GM23338 (cell line): ENCODE measurements at regions not wholly inside any gene's neighbourhood (a gene's known extent, or its start where the extent isn't known, plus 50 kb on each side); places are given as distances from the start of the nearest gene placed in this dataset.

Experiments
- ATAC-seq: fragments of 200-7000 bp; cut with Tn5 transposase; 3 replicates; pipeline ENCODE4 v1.9.1; 2020
- DNase-seq: peaks from one replicate; pipeline ENCODE4 v3.0.0-alpha.2; 2015; ENCODE audit warnings: low spot score
- H2AFZ ChIP-seq: fragments of 200-600 bp; sonication (generic); 2 replicates; pipeline ENCODE4 v1.8.0; 2016; ENCODE audit warnings: antibody characterized with exemption, mild to moderate bottlenecking, moderate library complexity
- H3F3A ChIP-seq: fragments of 200-600 bp; sonication (generic); replicated peaks from 2 replicates; pipeline ENCODE4 v1.8.0; 2017; ENCODE audit warnings: antibody characterized with exemption, mixed run types, low read depth
- H3K27ac ChIP-seq: fragments of 200-600 bp; sonication (generic); 2 replicates; pipeline ENCODE4 v1.6.1; 2016; ENCODE audit warnings: low read depth
- H3K27me3 ChIP-seq: fragments of 200-600 bp; sonication (generic); 2 replicates; pipeline ENCODE4 v1.8.0; 2016; ENCODE audit warnings: mild to moderate bottlenecking, mixed run types, moderate library complexity; ENCODE audit not compliant: insufficient read depth
- H3K36me3 ChIP-seq: fragments of 200-600 bp; sonication (generic); 2 replicates; pipeline ENCODE4 v1.8.0; 2016; ENCODE audit warnings: mild to moderate bottlenecking; ENCODE audit not compliant: insufficient read depth
- H3K4me1 ChIP-seq: fragments of 200-600 bp; sonication (generic); 2 replicates; pipeline ENCODE4 v1.8.0; 2016; ENCODE audit warnings: mild to moderate bottlenecking, moderate library complexity; ENCODE audit not compliant: insufficient read depth
- H3K4me2 ChIP-seq: fragments of 200-600 bp; sonication (generic); 2 replicates; pipeline ENCODE4 v1.7.1; 2017; ENCODE audit warnings: mixed run types
- H3K4me3 ChIP-seq: fragments of 200-600 bp; sonication (generic); 2 replicates; pipeline ENCODE4 v1.6.1; 2016; ENCODE audit warnings: mixed run types
- H3K79me2 ChIP-seq: fragments of 200-600 bp; sonication (generic); replicated peaks from 2 replicates; pipeline ENCODE4 v1.8.0; 2017; ENCODE audit warnings: mild to moderate bottlenecking; ENCODE audit not compliant: insufficient read depth
- H3K9me2 ChIP-seq: fragments of 200-600 bp; sonication (generic); 2 replicates; pipeline ENCODE4 v1.8.0; 2017; ENCODE audit not compliant: insufficient read depth
- H4K20me1 ChIP-seq: fragments of 200-600 bp; sonication (generic); replicated peaks from 2 replicates; pipeline ENCODE4 v1.8.0; 2017; ENCODE audit warnings: mild to moderate bottlenecking; ENCODE audit not compliant: insufficient read depth
- H3K27ac Mint-ChIP-seq: 2 replicates; pipeline ENCODE4 v1.8.0; 2020; ENCODE audit warnings: inconsistent platforms, mild to moderate bottlenecking, moderate library complexity, mixed read lengths
- H3K27me3 Mint-ChIP-seq: 3 replicates; pipeline ENCODE4 v1.8.0; 2022; ENCODE audit warnings: low read depth, mild to moderate bottlenecking, moderate library complexity, mixed read lengths, inconsistent platforms; ENCODE audit not compliant: insufficient read depth, poor library complexity
- H3K36me3 Mint-ChIP-seq: 3 replicates; pipeline ENCODE4 v1.8.0; 2021; ENCODE audit warnings: low read depth, mild to moderate bottlenecking, inconsistent platforms, moderate library complexity, mixed read lengths
- H3K4me1 Mint-ChIP-seq: 3 replicates; pipeline ENCODE4 v1.8.0; 2020; ENCODE audit warnings: mild to moderate bottlenecking, inconsistent platforms, mixed read lengths
- H3K4me3 Mint-ChIP-seq: 3 replicates; pipeline ENCODE4 v1.8.0; 2021; ENCODE audit warnings: moderate library complexity, mild to moderate bottlenecking, inconsistent platforms, mixed read lengths
- H3K9me3 Mint-ChIP-seq: 3 replicates; pipeline ENCODE4 v1.8.0; 2020; ENCODE audit warnings: moderate library complexity, mild to moderate bottlenecking, inconsistent platforms, mixed read lengths
- EZH2phosphoT487 ChIP-seq: fragments of 200-600 bp; sonication (generic); IDR thresholded peaks from one replicate; pipeline ENCODE4 v1.8.1; 2018; ENCODE audit warnings: antibody characterized with exemption; ENCODE audit not compliant: unreplicated experiment
- JUNB ChIP-seq: IDR thresholded peaks from one replicate; pipeline ENCODE4 v1.6.1; 2016; ENCODE audit warnings: antibody characterized with exemption; ENCODE audit not compliant: unreplicated experiment
- NANOG ChIP-seq: IDR thresholded peaks from 2 replicates; pipeline ENCODE4 v1.6.1; 2016; ENCODE audit warnings: antibody characterized with exemption, borderline replicate concordance
- POLR2AphosphoS5 ChIP-seq: IDR thresholded peaks from 2 replicates; pipeline ENCODE4 v1.6.1; 2016; ENCODE audit warnings: antibody characterized with exemption, low read depth
- ZNF331 ChIP-seq: fragments of 250-450 bp; sonication (Bioruptor Pico); IDR thresholded peaks from 2 replicates; pipeline ENCODE4 v1.5.0; 2020; ENCODE audit warnings: low read depth, mild to moderate bottlenecking, moderate library complexity
- TF ChIP-seq, protein P1 (sequence below): fragments of 250-450 bp; sonication (Bioruptor Pico); IDR thresholded peaks from 2 replicates; pipeline ENCODE4 v1.5.0; 2020; ENCODE audit warnings: mild to moderate bottlenecking, moderate library complexity
- TF ChIP-seq, protein P2 (sequence below), 2 experiments: fragments of 200-600 bp in 1 of 2; sonication (generic) in 1 of 2; conservative IDR thresholded peaks; 2 replicates each; pipeline versions ENCODE4 v1.5.1 to v1.6.1; 2016 to 2017; ENCODE audit warnings: antibody characterized with exemption in 2 of 2, low read depth in 2 of 2, mild to moderate bottlenecking in 2 of 2, moderate library complexity in 1 of 2

DNA sequence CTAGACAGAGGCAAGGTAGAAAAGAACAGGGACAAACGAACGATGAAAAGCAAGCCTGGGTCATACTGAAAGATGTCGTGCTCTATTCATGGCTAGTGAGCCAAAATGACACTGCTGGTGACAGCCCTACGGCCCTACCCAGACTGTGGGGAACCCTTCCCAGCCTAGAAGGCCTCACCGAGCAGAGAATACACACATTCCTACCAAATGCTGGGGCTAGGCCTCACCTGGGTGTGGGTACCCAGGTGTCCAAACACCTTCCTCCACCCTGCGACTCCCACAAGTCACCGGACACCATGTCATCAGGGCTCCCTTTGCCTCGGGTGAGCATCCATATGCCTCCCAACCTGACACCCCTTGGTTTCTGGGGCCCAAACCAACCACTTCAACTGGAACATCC is 85.3 kb upstream of the DOCK9 start (continued):
- TF ChIP-seq, protein P1, sequence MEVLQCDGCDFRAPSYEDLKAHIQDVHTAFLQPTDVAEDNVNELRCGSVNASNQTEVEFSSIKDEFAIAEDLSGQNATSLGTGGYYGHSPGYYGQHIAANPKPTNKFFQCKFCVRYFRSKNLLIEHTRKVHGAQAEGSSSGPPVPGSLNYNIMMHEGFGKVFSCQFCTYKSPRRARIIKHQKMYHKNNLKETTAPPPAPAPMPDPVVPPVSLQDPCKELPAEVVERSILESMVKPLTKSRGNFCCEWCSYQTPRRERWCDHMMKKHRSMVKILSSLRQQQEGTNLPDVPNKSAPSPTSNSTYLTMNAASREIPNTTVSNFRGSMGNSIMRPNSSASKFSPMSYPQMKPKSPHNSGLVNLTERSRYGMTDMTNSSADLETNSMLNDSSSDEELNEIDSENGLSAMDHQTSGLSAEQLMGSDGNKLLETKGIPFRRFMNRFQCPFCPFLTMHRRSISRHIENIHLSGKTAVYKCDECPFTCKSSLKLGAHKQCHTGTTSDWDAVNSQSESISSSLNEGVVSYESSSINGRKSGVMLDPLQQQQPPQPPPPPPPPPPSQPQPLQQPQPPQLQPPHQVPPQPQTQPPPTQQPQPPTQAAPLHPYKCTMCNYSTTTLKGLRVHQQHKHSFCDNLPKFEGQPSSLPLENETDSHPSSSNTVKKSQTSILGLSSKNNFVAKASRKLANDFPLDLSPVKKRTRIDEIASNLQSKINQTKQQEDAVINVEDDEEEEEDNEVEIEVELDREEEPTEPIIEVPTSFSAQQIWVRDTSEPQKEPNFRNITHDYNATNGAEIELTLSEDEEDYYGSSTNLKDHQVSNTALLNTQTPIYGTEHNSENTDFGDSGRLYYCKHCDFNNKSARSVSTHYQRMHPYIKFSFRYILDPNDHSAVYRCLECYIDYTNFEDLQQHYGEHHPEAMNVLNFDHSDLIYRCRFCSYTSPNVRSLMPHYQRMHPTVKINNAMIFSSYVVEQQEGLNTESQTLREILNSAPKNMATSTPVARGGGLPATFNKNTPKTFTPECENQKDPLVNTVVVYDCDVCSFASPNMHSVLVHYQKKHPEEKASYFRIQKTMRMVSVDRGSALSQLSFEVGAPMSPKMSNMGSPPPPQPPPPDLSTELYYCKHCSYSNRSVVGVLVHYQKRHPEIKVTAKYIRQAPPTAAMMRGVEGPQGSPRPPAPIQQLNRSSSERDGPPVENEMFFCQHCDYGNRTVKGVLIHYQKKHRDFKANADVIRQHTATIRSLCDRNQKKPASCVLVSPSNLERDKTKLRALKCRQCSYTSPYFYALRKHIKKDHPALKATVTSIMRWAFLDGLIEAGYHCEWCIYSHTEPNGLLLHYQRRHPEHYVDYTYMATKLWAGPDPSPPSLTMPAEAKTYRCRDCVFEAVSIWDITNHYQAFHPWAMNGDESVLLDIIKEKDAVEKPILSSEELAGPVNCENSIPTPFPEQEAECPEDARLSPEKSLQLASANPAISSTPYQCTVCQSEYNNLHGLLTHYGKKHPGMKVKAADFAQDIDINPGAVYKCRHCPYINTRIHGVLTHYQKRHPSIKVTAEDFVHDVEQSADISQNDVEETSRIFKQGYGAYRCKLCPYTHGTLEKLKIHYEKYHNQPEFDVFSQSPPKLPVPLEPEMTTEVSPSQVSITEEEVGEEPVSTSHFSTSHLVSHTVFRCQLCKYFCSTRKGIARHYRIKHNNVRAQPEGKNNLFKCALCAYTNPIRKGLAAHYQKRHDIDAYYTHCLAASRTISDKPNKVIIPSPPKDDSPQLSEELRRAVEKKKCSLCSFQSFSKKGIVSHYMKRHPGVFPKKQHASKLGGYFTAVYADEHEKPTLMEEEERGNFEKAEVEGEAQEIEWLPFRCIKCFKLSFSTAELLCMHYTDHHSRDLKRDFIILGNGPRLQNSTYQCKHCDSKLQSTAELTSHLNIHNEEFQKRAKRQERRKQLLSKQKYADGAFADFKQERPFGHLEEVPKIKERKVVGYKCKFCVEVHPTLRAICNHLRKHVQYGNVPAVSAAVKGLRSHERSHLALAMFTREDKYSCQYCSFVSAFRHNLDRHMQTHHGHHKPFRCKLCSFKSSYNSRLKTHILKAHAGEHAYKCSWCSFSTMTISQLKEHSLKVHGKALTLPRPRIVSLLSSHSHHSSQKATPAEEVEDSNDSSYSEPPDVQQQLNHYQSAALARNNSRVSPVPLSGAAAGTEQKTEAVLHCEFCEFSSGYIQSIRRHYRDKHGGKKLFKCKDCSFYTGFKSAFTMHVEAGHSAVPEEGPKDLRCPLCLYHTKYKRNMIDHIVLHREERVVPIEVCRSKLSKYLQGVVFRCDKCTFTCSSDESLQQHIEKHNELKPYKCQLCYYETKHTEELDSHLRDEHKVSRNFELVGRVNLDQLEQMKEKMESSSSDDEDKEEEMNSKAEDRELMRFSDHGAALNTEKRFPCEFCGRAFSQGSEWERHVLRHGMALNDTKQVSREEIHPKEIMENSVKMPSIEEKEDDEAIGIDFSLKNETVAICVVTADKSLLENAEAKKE (CRISPR knock-in tag) = no peak
- no peak for TF ChIP-seq NANOG
- TF ChIP-seq, protein P2, sequence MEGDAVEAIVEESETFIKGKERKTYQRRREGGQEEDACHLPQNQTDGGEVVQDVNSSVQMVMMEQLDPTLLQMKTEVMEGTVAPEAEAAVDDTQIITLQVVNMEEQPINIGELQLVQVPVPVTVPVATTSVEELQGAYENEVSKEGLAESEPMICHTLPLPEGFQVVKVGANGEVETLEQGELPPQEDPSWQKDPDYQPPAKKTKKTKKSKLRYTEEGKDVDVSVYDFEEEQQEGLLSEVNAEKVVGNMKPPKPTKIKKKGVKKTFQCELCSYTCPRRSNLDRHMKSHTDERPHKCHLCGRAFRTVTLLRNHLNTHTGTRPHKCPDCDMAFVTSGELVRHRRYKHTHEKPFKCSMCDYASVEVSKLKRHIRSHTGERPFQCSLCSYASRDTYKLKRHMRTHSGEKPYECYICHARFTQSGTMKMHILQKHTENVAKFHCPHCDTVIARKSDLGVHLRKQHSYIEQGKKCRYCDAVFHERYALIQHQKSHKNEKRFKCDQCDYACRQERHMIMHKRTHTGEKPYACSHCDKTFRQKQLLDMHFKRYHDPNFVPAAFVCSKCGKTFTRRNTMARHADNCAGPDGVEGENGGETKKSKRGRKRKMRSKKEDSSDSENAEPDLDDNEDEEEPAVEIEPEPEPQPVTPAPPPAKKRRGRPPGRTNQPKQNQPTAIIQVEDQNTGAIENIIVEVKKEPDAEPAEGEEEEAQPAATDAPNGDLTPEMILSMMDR (conservative IDR thresholded peaks at IDR 0.05; ENCODE audit: low read depth in 2 of 2) = no peak
- no peak for TF ChIP-seq JUNB
- TF ChIP-seq POLR2AphosphoS5 = no peak
- no peak for TF ChIP-seq ZNF331 (CRISPR knock-in tag)
- no peak for TF ChIP-seq EZH2phosphoT487

DNA sequence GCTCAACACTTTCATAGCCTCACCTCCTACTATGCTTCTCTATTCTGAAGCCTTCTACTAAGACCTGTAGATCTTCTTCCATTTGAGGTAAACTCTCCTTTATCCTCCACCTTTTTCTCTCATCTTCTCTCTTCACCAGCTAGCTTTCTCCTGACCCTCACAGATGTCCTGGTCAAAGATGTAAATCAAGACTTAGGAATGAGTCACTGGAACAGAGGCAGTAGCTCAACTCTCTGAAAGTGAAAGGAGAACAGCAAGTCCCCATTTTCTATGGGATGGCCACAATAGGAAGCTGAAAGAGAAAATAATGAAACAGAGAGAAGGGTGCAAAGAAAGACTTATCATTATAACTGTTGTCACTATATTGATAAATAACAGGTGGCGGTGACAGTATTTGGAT is 86.1 kb upstream of the DOCK9 start:
- Histone ChIP-seq H3K27me3 (no peaks in the 10 kb centered on the region), H3K27ac (no peak overlapping the region), H3K4me2 (no peak overlapping the region), H3K79me2 (peaks cover 4% of the 10 kb centered on the region; the same call in 1 of the 2 replicates), H3K36me3 (0 out of 2 replicates have a peak, but pooled peaks cover 6% of the 10 kb centered on the region), H3F3A (no peaks in the 10 kb centered on the region), H3K4me3 (no peak overlapping the region), H2AFZ (no peak overlapping the region), H3K9me2 (peaks cover 15% of the 10 kb centered on the region), H4K20me1 (no peaks in the 10 kb centered on the region), H3K4me1 (no peaks in the 10 kb centered on the region)
- no peak overlapping the region for H3K27ac Mint-ChIP-seq
- no peak overlapping the region for H3K4me3 Mint-ChIP-seq
- ATAC-seq = no peak
- H3K9me3 Mint-ChIP-seq = no peaks in the 10 kb centered on the region
- peaks cover 17% of the 10 kb centered on the region for H3K4me1 Mint-ChIP-seq
- DNase-seq = no peak
- peaks cover 5% of the 10 kb centered on the region for H3K27me3 Mint-ChIP-seq
- H3K36me3 Mint-ChIP-seq = no peaks in the 10 kb centered on the region; the same call in 2 of the 3 replicates
- TF ChIP-seq, protein P1 (CRISPR knock-in tag) = no peak
- TF ChIP-seq POLR2AphosphoS5 = no peak
